GM19452 (cell line): ENCODE measurements at regions not wholly inside any gene's neighbourhood (a gene's known extent, or its start where the extent isn't known, plus 50 kb on each side); places are given as distances from the start of the nearest gene placed in this dataset.

ENCODE experiments used
- ATAC-seq: cut with Tn5 transposase; IDR thresholded peaks from one replicate; pipeline ENCODE4 v1.9.1; 2021; ENCODE audit not compliant: unreplicated experiment

DNA sequence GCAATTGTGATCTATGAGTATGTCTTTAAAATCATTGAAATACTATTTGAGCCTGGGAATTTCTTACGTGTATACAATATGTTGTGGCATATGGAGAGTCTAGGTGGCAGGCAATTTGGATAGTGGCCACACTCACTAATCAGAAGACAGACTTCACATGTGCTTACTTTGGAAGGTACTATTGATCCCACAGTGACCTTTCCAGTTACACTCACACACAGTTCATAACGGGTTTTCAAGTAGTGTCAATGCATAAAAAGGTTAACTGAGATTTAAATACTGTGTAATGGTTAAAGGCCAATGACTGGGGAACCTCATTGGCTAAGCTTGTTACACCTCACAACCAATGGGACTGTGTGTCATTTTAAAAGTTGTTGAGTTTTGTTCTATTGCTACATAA is 783.2 kb downstream of the RPA4 start:
- no peak for ATAC-seq

DNA sequence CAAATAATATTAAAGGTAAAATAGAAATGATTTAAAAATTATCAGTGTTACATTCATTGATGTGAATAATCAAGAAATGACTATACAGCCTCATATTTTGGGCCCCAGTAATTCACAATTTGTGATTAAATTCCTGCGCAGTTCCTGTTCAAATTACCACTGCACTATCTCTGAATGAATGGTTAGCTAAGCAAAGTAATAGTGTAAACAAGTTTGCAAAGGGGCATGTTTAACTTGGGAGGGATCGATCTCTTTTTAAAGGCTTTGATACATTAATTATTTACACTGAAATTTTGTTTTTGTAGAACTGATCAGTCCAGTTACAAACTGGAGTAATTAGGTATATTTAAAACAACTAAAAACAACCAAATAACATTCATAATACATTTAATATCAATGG is 784.4 kb downstream of the RPA4 start:
- ATAC-seq, result no peak

DNA sequence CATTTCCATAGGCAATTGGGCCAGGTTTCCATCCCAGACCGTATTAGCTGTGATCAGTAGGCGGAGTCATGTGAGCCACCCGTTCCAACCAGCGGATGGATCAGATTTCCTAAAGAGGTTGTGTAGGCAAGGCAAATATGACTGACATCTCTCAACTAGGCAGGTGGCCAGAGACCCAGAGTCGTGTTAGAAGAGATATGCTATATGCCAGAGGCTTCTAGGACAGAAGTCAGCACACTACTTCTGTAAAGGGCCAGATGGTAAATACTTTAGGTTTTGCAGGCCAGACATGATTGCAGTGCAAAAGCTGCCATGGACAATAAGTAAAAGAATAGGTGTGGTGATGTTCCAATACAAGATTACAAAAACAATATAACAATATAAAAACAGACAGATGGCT is 788.4 kb downstream of the RPA4 start:
- no peak for ATAC-seq

DNA sequence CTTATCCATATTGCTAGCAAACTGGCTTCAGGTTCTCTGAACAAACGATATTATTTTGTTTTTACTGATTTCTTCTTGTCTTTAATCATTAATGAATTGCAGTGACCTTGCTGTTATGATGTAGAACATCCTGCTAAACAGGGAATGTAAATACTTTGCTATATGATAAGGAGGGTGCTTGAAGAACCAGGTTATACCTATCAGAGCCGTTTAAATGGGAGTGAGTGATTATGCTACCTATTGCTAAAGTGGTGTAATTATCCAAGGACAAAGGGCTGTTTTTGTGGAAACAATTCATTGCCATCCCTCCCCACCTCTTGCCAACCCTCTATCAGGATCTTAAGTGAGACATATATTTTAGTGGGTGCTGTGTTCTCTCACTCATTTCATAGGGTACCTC is 788.9 kb downstream of the RPA4 start:
- ATAC-seq, result no peak

DNA sequence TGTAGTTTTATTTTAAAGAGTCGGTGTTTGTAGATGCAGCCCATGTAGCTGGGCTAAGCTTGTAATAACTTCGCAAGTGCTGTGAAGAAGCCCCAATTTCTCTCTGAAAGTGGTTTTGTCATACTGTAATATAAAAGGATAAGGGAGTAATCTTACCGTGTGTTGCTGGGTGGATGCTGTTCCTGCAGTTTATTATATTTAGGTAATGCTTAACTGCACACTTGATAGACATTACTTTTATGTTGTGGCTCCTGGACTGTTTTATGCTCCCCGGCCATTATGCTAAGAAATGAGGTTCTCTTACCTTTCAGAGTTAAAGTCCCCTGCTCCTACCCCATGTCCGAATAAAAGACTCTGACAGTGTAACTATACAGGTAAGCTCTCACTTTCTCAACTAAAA is 789.4 kb downstream of the RPA4 start:
- ATAC-seq, result no peak

DNA sequence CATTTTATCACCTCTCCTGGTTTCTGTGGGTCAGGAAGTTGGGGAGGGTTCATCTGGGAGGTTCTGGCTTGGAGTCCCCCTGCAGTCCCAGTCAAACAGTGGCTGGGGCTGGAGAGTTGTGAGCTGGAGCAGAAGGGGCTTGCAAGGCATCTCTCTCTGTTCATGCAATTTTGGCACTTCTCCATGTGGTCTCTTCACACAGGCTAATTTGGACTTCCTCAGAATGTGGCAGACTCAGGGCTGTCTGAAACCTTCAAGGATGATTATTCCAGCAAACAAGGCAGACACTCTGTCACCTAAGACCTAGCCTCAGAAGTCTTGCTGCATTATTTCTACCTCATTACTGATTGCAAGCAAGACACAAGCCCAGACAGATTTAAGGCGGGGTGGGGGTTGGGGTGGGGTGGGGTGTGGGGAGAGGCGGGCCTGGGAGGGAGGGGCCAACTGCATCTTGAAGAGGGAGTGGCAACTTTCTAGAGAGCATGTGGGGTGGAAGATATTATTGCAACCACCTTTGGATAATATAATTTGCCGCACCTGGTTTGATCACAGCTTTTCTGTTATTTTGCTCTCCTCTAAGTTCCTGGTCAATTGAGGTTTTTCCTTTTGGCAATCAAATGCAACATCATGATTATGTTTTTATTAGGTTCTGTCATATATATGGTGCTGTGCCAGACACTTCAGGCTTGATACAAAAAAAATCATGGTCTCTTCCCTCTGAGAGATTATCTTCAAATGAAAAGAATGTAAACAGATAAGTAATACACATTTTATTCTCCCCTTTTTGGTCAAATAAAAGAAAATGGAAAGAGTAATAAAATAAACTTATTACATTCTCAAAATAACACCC is 799.5 kb downstream of the RPA4 start:
- no peak for ATAC-seq

DNA sequence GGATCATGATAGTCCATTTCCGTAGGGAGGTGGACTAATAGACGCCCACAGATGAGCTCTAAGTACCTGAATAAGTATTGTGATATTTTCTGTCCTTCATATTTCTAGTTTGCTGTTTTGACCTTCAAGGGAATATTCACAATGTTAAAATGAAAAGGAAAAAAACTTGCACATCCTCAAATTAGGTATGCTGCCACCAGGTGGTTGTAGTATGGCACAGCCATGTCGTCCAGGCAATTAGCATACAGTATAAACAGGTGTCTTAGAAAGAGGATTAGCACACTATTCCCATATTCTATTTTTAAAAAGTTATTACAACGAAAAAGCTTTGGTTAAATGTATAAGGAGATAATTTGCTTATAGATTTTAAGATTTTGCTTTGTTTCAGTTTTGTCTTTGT is 802.0 kb downstream of the RPA4 start:
- ATAC-seq, result no peak

DNA sequence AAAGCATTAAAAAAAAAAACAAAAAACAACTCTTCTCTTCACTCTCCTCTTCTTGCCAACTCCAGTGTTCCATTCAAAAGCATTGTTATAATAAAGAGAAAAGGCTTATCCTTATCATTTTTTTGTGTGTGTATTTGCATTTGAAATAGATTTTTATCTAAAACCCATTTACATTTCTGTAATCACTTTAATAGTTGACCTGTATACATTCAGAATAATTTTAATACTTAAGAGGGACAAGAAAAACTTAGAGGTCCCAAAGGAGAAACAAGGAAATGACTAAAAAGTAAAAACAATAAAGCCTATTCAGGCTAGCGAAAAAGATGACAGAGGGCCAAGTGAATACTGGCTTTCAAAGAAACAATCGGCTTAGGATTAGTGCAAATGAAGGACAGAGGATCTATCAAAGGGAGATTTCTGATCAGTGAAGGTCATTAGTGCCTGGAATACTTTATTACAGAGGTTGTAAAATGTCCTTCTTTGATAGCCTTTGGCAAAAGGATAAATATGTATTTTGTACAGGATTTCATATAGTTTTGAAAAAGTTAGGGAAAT is 808.3 kb downstream of the RPA4 start:
- no peak for ATAC-seq

DNA sequence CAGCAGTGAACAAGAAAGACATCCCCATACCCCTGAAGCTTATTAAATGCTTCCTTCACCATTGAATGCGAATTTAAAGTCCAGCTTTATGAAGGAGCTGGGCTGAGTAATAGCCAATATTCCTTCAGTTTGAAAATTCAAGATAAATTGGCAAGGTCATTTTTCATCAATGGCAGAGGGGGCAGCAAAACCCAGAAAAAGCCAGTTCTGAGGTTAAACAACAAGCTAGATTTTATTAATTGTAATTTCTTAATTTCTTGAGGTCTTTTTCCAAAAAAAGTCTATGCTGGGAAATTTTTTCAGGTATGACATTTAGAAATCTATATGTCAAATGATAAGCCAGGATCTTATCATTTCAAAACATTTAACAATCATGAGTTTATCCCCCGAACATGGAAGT is 808.9 kb downstream of the RPA4 start:
- ATAC-seq, result no peak

DNA sequence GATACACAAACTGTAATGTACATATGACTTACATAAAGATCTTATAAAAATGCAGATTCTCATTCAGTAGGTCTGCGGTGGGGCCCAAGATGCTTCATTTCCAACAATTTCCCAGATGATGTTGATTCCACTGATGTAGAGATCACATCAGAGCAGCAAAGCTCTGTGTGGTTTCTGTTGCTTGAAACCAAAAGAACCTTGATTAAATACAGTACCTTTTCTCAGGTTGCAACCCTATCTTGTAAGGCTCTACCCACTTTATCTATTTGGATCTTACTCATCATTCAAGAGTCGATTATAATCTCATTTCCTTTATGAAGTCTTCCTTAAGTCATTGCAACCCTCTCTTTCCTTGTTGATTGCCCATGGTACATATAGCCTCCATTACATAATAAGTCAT is 816.8 kb downstream of the RPA4 start:
- no peak for ATAC-seq

DNA sequence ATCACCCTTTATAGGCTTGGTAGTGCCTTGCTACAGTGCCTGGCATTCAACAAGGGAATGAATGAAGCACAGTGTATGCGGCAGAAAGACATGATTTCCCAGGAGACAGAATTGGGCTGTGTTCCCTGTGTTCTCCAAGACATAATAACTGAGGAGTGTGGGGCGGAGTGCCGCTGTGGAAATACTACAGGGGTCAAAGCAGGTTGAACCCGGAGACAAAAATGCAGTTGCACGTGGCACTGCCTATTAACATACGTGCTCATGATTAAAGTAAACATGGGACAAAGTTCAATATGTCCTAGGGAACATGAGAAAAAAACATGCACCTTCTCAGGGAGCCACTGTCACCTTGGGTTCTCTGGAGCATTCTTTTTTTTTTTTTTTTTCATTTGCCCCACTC is 820.8 kb downstream of the RPA4 start:
- ATAC-seq, result no peak

DNA sequence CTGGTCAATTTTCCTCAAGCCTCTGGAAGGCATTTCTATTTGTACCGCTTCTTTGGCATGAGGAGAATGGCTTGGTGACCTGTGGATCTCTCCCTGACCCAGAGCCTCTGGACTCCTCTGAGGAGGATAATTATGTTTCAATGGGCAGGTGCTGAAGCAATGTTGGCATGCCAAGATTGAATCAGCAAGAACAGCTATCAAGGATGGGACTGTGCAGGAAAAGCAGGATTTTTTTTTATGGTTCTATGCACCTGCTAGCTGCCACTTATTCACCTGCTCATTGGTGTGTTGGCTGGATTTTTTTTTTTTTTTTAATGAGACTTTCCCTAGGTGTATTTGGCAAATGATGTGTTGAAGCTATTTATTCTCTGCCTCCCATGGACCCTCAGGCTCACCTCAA is 821.2 kb downstream of the RPA4 start:
- ATAC-seq, result no peak

DNA sequence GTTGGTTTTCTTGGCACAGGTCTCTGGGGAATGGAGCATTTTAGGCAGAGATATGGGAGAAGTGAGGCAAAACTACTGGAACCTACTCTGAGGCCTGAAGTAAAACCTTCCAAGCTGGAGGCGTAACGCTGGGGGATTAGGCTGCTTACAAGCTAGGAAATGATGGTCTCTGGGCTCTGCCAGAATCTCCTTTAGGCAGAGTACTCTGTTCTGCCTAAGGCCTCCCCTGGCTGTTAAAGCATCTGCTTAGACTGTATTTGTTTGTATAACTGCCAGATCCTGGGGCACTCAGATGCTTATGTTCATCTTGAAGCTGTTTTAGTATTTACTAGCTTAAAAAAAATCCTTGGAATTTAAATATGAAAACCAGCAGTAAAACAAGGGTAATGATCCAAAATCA is 822.2 kb downstream of the RPA4 start:
- no peak for ATAC-seq

DNA sequence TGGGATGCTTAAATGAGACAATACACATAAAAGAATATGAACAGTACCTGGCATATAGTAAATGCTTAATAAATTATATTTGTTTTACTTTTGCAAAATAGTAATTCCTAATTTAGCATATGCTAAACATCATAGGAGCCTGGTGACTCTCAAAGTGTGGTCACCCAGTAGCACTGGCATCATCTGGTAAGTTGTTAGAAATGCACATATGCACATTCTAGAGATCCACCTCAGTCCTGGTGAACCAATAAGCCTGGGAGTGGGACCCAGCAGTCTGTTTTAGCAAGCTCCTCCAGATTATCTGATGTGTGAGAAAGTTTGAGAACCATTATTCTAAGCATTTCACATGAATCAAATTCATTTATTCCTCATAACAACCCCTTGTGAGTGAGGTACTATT is 830.4 kb downstream of the RPA4 start:
- no peak for ATAC-seq

DNA sequence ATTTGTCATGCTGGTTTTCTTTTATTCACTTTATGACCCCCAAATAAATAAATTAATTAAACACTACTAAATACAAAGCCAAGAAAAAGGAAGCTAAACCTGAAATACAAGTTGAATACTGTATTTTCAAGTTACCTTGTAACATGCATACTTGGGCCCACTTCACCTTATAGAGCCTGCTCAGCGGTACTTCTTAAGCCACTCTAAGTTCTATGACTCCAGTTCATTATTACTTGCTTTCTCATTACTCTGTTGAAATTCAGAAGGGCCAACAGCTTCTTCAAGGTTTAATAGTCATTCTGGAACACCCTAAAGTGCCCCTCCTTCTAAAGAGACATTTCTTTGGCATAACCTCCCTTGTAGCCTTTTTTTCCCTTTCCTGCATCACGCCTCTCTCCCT is 844.5 kb downstream of the RPA4 start:
- ATAC-seq, result no peak

DNA sequence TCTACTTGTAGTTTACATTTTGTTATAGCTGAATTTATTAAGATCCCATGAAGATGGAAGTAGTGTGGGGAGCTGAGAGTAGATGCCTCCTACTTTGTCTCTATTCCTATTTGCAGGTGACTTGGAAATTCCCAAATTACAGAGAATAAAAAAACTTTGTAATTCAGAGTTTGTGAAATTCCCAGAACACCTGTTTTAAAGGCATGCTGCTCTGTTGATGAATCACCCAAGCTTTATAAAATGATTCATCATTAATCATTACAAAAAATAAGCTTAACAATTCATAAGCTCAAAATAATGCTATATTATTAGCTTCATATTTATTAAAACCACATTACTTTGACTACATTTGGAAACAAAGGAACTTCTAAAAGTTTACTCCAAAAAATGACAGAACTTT is 856.3 kb downstream of the RPA4 start:
- ATAC-seq, result no peak

DNA sequence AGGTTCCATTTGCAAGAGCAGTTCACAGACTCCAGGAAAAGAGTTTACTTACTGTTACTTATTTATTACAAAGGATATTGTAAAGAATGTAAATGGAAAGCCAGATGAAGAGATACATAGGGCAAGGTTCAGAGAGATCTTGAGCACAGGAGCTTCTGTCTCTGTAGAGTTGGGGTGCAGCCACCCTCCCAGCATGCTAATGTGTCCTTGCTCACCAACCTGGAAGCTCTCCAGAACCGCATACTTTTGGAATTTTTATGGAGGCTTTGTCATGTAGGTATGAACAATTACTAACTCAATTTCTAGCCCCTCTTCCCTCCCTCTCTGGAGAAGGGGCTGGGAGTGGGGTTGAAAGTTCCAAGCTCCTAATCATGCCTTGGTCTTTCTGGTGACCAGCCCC is 857.2 kb downstream of the RPA4 start:
- ATAC-seq, result no peak

DNA sequence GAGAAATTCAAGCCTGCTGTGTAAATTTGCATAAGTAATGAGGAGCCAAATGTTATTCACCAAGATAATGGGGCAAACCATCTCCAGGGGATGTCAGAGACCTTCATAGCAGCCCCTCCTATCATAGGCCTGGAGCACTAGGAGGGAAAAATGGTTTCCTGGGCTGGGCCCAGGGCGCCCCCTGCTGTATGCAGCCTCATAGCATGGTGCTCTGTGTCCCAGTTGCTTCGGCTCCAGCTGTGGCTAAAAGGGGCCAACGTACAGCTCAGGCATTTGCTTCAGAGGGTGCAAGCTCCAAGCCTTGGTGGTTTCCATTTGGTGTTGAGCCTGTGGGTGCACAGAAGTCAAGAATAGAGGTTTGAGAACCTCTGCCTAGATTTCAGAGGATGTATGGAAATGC is 859.3 kb downstream of the RPA4 start:
- ATAC-seq, result no peak

DNA sequence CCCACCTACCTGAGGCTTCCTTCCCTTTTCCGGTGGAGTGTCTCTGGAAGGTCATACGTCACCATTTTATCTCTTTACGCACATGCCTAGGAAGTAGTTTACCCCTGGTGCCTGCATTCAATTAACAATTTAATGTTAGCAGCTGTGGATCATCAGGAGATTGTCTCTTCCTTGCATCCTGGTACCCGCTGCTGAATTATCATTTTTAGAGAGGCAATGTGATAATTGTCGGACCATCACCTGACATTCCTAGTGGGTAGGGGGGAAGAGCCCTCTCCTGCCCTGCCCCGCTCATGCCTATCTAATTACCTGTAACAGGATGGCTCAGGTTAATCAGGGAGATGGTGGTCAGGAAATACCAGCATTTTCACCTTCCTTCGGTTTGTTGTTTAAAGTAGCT is 863.6 kb downstream of the RPA4 start:
- ATAC-seq, result no peak

DNA sequence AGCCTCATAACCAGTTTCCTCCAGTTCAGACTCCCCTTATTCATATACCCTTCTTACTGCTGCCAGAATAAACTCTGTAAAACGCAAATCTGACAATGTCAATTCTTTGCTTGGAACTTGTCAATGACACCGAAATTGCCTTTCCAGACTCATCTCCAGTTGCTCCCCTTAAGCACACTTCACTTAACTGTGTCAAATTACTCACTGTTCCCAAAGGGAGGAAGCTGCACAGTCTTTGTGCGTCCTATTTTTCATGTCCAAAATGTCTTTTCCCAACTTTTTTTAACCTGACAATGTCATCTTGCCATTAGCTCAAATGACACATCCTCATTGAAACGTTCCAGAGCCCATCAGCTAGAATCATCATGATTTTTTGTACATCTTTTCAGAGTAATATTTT is 867.3 kb downstream of the RPA4 start:
- ATAC-seq, result no peak

DNA sequence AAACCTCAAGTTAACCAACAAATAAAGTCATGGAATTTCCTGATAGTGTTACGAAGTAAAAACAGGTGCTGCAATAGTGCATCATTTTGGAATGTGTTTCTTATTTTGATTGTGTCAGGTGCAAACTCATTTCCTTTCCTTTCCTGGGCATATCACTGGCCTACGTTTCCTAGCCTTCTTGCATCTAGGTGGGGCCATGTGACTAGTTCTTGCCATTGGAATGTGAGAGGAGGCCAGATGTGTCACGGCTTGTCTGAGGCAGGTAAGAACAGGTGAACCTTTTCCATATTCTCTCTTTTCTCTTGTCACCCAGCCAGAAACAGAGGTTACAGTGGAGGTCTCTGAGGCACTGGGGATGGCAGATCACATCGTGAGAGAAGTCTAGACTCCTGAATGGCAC is 868.0 kb downstream of the RPA4 start:
- ATAC-seq, result no peak

DNA sequence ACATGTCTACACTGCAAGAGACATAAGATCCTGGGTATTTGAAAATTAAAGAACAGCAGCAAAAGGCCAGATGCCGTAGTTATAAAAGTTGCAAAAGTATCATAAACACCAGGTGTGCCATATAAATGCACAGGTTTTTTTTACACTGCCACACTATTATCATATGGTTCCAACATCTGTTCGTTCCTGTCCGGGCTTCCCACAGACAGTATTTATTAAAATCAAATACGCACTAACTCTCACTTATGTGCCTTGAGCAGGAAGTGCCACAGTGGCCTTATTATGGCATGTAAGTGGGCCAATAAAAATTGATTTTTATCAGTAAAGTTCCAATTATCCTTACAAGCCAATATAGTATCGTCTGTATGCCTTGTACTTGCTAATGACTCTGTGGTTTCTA is 873.2 kb downstream of the RPA4 start:
- ATAC-seq, result no peak

DNA sequence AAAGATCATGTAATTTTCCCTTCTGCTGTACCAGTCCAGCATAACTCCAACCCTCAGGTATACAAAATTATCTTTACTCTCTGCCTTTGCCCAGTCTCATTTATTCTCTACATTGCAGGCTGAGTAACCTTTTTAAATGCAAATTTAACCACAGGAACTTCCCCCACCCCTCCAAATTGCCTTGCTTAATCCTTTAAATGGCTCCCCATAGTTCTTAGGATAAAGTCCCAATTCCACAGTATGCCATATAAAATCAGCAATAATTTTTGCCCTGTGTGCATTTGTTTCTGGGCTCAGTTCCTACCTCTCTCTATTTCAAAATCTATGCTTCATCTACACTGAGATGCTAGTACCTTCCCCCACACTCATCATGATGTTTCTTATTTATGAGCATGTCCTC is 879.7 kb downstream of the RPA4 start:
- ATAC-seq, result no peak
